H1 (cell line): ENCODE measurements at regions not wholly inside any gene's neighbourhood (a gene's known extent, or its start where the extent isn't known, plus 50 kb on each side); places are given as distances from the start of the nearest gene placed in this dataset.

Experiments used
- BACH1 ChIP-seq: IDR thresholded peaks from 2 replicates; pipeline ENCODE4 v1.6.1; 2012; ENCODE audit warnings: low read length, improper control_type of control experiment
- POLR2A ChIP-seq, 2 experiments: IDR thresholded peaks; 1 replicate in 1 of 2; 2 replicates in 1 of 2; pipeline ENCODE4 v1.6.1; 2011; ENCODE audit warnings: low read depth in 2 of 2, low read length in 2 of 2, mild to moderate bottlenecking in 2 of 2; ENCODE audit errors: control extremely low read depth in 1 of 2

- TF ChIP-seq BACH1 (no peak), POLR2A (IDR thresholded peaks at IDR 0.05; ENCODE audit: control extremely low read depth in 1 of 2, low read depth in 2 of 2, low read length in 2 of 2) (peak in 1 of 2 experiments; percentile 53; a peak in 1 of 3 replicates)
These were observed 485.3 kb downstream of the UQCRFS1 start (continued) for GRCh38 chr19:28727480-28728159.
